ENCODE measurements at regions not wholly inside any gene's neighbourhood (a gene's known extent, or its start where the extent isn't known, plus 50 kb on each side); places are given as distances from the start of the nearest gene placed in this dataset.

GRCh38 chr1:218683242-218683641 is 338.1 kb downstream of the TGFB2 start (continued):
- TF ChIP-seq CTCF (IDR thresholded peaks at IDR 0.05; ENCODE audit: control extremely low read depth in 1 of 3, insufficient read depth in 1 of 3, low read depth in 1 of 3, low read length in 3 of 3): no peak
- no peak for TF ChIP-seq TAF1 (IDR thresholded peaks at IDR 0.05; ENCODE audit: low read depth, low read length)
